ENCODE measurements at regions not wholly inside any gene's neighbourhood (a gene's known extent, or its start where the extent isn't known, plus 50 kb on each side); places are given as distances from the start of the nearest gene placed in this dataset.

- DNase-seq (ENCODE audit: low read depth in 1 of 2, low spot score in 1 of 2), result no peak
Observed at GRCh38 chr10:83564889-83565588, 574.3 kb upstream of the GHITM start.

GRCh38 chr10:83572036-83572435, 567.3 kb upstream of the GHITM start:
- DNase-seq (ENCODE audit: low read depth in 1 of 2, low spot score in 1 of 2), result no peak

- DNase-seq (ENCODE audit: low read depth in 1 of 2, low spot score in 1 of 2), result no peak
Observed at GRCh38 chr10:83574770-83575169, 564.5 kb upstream of the GHITM start.

GRCh38 chr10:83577421-83577820, 561.9 kb upstream of the GHITM start:
- DNase-seq (ENCODE audit: low read depth in 1 of 2, low spot score in 1 of 2), result no peak

GRCh38 chr10:83580373-83581012, 558.8 kb upstream of the GHITM start:
- no peak for DNase-seq (ENCODE audit: low read depth in 1 of 2, low spot score in 1 of 2)

- DNase-seq (ENCODE audit: low read depth in 1 of 2, low spot score in 1 of 2), result no peak
Observed at GRCh38 chr10:83582407-83583095, 556.8 kb upstream of the GHITM start.

GRCh38 chr10:83585686-83586085, 553.6 kb upstream of the GHITM start:
- DNase-seq (ENCODE audit: low read depth in 1 of 2, low spot score in 1 of 2), result no peak

GRCh38 chr10:83592337-83592935, 546.9 kb upstream of the GHITM start:
- DNase-seq (ENCODE audit: low read depth in 1 of 2, low spot score in 1 of 2), result no peak

GRCh38 chr10:83603708-83604107, 535.6 kb upstream of the GHITM start:
- no peak for DNase-seq (ENCODE audit: low read depth in 1 of 2, low spot score in 1 of 2)

- DNase-seq (ENCODE audit: low read depth in 1 of 2, low spot score in 1 of 2), result no peak
Observed at GRCh38 chr10:83605783-83606630, 533.3 kb upstream of the GHITM start.

GRCh38 chr10:83607959-83608745, 531.2 kb upstream of the GHITM start:
- DNase-seq (ENCODE audit: low read depth in 1 of 2, low spot score in 1 of 2), result no peak

GRCh38 chr10:83612050-83612449, 527.3 kb upstream of the GHITM start:
- DNase-seq (ENCODE audit: low read depth in 1 of 2, low spot score in 1 of 2), result no peak

- no peak for DNase-seq (ENCODE audit: low read depth in 1 of 2, low spot score in 1 of 2)
Observed at GRCh38 chr10:83612746-83613145, 526.6 kb upstream of the GHITM start.

GRCh38 chr10:83617172-83617571, 522.1 kb upstream of the GHITM start:
- DNase-seq (ENCODE audit: low read depth in 1 of 2, low spot score in 1 of 2), result no peak

- no peak for DNase-seq (ENCODE audit: low read depth in 1 of 2, low spot score in 1 of 2)
Observed at GRCh38 chr10:83617692-83618545, 521.4 kb upstream of the GHITM start.

- no peak for DNase-seq (ENCODE audit: low read depth in 1 of 2, low spot score in 1 of 2)
Observed at GRCh38 chr10:83625831-83626360, 513.4 kb upstream of the GHITM start.

GRCh38 chr10:83632701-83633100, 506.6 kb upstream of the GHITM start:
- DNase-seq (ENCODE audit: low read depth in 1 of 2, low spot score in 1 of 2), result no peak

GRCh38 chr10:83633547-83633946, 505.8 kb upstream of the GHITM start:
- DNase-seq (ENCODE audit: low read depth in 1 of 2, low spot score in 1 of 2), result no peak

GRCh38 chr10:83636826-83637225, 502.5 kb upstream of the GHITM start:
- no peak for DNase-seq (ENCODE audit: low read depth in 1 of 2, low spot score in 1 of 2)
